ENCODE measurements at regions not wholly inside any gene's neighbourhood (a gene's known extent, or its start where the extent isn't known, plus 50 kb on each side); places are given as distances from the start of the nearest gene placed in this dataset.

DNA sequence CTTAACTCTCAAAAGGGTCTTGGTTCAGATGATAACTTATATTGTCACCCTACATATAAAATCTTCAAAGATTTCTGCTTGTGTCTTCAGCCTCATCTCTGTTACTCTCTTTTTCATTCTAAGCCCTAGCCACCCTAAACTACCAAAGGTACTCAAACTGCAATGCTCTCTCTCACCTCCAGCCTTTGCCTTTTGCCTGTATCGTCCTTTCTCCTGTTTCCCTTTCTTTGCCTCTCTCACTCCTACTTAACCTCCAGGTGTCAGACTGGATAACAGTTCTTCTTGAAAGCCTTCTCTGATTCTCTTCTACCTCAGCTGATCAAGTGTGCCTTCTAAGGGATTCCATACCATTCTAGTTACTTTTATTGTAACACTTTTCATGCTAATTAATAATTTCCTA is 149.8 kb downstream of the SERPINI1 start:
- TF ChIP-seq CTCF (IDR thresholded peaks at IDR 0.05; ENCODE audit: low read length): no peak
- no peak for TF ChIP-seq EZH2phosphoT487 (IDR thresholded peaks at IDR 0.05; ENCODE audit: low read length)
- no peak for TF ChIP-seq EZH2 (optimal IDR thresholded peaks at IDR 0.05; ENCODE audit: low read depth, low read length)
